ENCODE measurements at regions not wholly inside any gene's neighbourhood (a gene's known extent, or its start where the extent isn't known, plus 50 kb on each side); places are given as distances from the start of the nearest gene placed in this dataset.

- H3K4me2 ChIP-seq (ENCODE audit: low read depth, low read length): no peak overlapping the region
- no peak for DNase-seq (ENCODE audit: low spot score)
Observed at GRCh38 chr20:22652681-22653588, 68.6 kb upstream of the FOXA2 start.

More at GRCh38 chr20:22652681-22653588, 68.6 kb upstream of the FOXA2 start:
- H3K9ac ChIP-seq (ENCODE audit: insufficient read depth, low read depth, low read length): no peak overlapping the region
- peak; percentile 48 for ATAC-seq
- POLR2A ChIA-PET: no interaction called here
- WGBS (ENCODE audit: low lambda C conversion rate): 47% methylated on average over 19 of the region's 19 CpGs
- intact Hi-C loops (cut with micrococcal nuclease; ENCODE audit: unreplicated experiment) (no loop called here), in situ Hi-C loops (cut with HindIII; ENCODE audit: extremely low pct_ligation_motif_present, low pct_unique_long_range_greater_than_20kb) (no loop called here)
- FAIRE-seq: no peak
- no peak overlapping the region for H2AFZ ChIP-seq (ENCODE audit: low read length)
- CTCF ChIA-PET (ENCODE audit: low intra/inter-chr PET ratio, low total read pairs): no interaction called here
- no peaks in the 10 kb centered on the region for H3K79me2 ChIP-seq (ENCODE audit: insufficient read depth, low read length)
- no peaks in the 10 kb centered on the region for H3K36me3 ChIP-seq (replicated peaks in 1 of 2; ENCODE audit: control insufficient read depth in 1 of 2, insufficient read depth in 2 of 2, low read length in 2 of 2)
- no peaks in the 10 kb centered on the region for H4K20me1 ChIP-seq (ENCODE audit: insufficient read depth, low read length)
- TF ChIP-seq ZFYVE20 (CRISPR knock-in tag; IDR thresholded peaks at IDR 0.05; ENCODE audit: borderline replicate concordance, low read depth) (no peak), ZFP36L1 (CRISPR knock-in tag; IDR thresholded peaks at IDR 0.05) (no peak), RFX1 (IDR thresholded peaks at IDR 0.05) (no peak), ZEB1 (IDR thresholded peaks at IDR 0.05; ENCODE audit: insufficient replicate concordance, low read depth) (no peak), IKZF4 (CRISPR knock-in tag; IDR thresholded peaks at IDR 0.05; ENCODE audit: borderline replicate concordance, low read depth, not compliant biosample characterization) (no peak), NFE2L1 (CRISPR knock-in tag; IDR thresholded peaks at IDR 0.05; ENCODE audit: borderline replicate concordance) (no peak), ZSCAN5A (CRISPR knock-in tag; IDR thresholded peaks at IDR 0.05; ENCODE audit: borderline replicate concordance) (no peak), HNF4G (IDR thresholded peaks at IDR 0.05; ENCODE audit: borderline replicate concordance, low read depth, low read length) (no peak), HNF4G (CRISPR knock-in tag; IDR thresholded peaks at IDR 0.05; ENCODE audit: borderline replicate concordance, low read depth) (no peak), GMEB1 (CRISPR knock-in tag; IDR thresholded peaks at IDR 0.05; ENCODE audit: borderline replicate concordance) (no peak)
- no peak overlapping the region for H3K27ac ChIP-seq (ENCODE audit: extremely low read length, insufficient read depth, low read length)
- no TSS peak for BruUV-seq (replicated peaks)
- H3K9me3 ChIP-seq (ENCODE audit: low read length): no peaks in the 10 kb centered on the region
- peaks cover 2 to 23% of the 10 kb centered on the region in 2 experiments; a peak in 3 of 5 replicates for H3K27me3 ChIP-seq (ENCODE audit: control insufficient read depth in 1 of 2, insufficient read depth in 2 of 2, low read length in 2 of 2)
- H3K4me1 ChIP-seq (ENCODE audit: insufficient read depth, low read length): no peaks in the 10 kb centered on the region
- no peak overlapping the region for H3K4me3 ChIP-seq (replicated peaks in 1 of 3; ENCODE audit: insufficient read depth in 1 of 3, low read depth in 2 of 3, low read length in 3 of 3)

All from HepG2 (cell line).